ENCODE measurements at regions not wholly inside any gene's neighbourhood (a gene's known extent, or its start where the extent isn't known, plus 50 kb on each side); places are given as distances from the start of the nearest gene placed in this dataset.
"Not testable (repeated sequence)": the region's sequence is repeated elsewhere in the genome, so short reads cannot be mapped to it uniquely, and the experiment has no call there.

- DNase-seq, result no peak
These were observed 57.3 kb upstream of the ADGRA3 start for GRCh38 chr4:22573198-22573597.

GRCh38 chr4:22573641-22574040 lies 57.8 kb upstream of the ADGRA3 start:
- DNase-seq, result no peak

GRCh38 chr4:22574424-22574823 lies 58.6 kb upstream of the ADGRA3 start:
- DNase-seq, result no peak

GRCh38 chr4:22574880-22575279 lies 59.0 kb upstream of the ADGRA3 start:
- no peak for DNase-seq

- no peak for DNase-seq
These were observed 71.4 kb upstream of the ADGRA3 start for GRCh38 chr4:22587253-22587652.

- no peak for DNase-seq
These were observed 78.1 kb upstream of the ADGRA3 start for GRCh38 chr4:22593933-22594332.

GRCh38 chr4:22595684-22596083 lies 79.8 kb upstream of the ADGRA3 start:
- no peak for DNase-seq

GRCh38 chr4:22596409-22596808 lies 80.5 kb upstream of the ADGRA3 start:
- no peak for DNase-seq

GRCh38 chr4:22597471-22597870 lies 81.6 kb upstream of the ADGRA3 start:
- no peak for DNase-seq

- not testable (repeated sequence) for DNase-seq
These were observed 82.5 kb upstream of the ADGRA3 start for GRCh38 chr4:22598113-22599047.

- not testable (repeated sequence) for DNase-seq
These were observed 83.5 kb upstream of the ADGRA3 start for GRCh38 chr4:22599228-22599928.

GRCh38 chr4:22599929-22600432 lies 84.1 kb upstream of the ADGRA3 start:
- not testable (repeated sequence) for DNase-seq

- not testable (repeated sequence) for DNase-seq
These were observed 85.8 kb upstream of the ADGRA3 start for GRCh38 chr4:22601638-22602037.

- peak; percentile 2 for DNase-seq
These were observed 85.4 kb upstream of the GBA3 start for GRCh38 chr4:22607382-22607781.

- not testable (repeated sequence) for DNase-seq
These were observed 82.7 kb upstream of the GBA3 start for GRCh38 chr4:22609951-22610525.

GRCh38 chr4:22614114-22614513 lies 78.6 kb upstream of the GBA3 start:
- DNase-seq, result no peak

GRCh38 chr4:22616516-22616915 lies 76.2 kb upstream of the GBA3 start:
- DNase-seq, result no peak

GRCh38 chr4:22620144-22620543 lies 72.6 kb upstream of the GBA3 start:
- not testable (repeated sequence) for DNase-seq

GRCh38 chr4:22621970-22622369 lies 70.8 kb upstream of the GBA3 start:
- DNase-seq, result not testable (repeated sequence)

GRCh38 chr4:22624002-22624401 lies 68.7 kb upstream of the GBA3 start:
- DNase-seq, result not testable (repeated sequence)

- no peak for DNase-seq
These were observed 67.4 kb upstream of the GBA3 start for GRCh38 chr4:22625311-22625710.

- not testable (repeated sequence) for DNase-seq
These were observed 64.9 kb upstream of the GBA3 start for GRCh38 chr4:22627851-22628250.
